ENCODE measurements at regions not wholly inside any gene's neighbourhood (a gene's known extent, or its start where the extent isn't known, plus 50 kb on each side); places are given as distances from the start of the nearest gene placed in this dataset.

DNA sequence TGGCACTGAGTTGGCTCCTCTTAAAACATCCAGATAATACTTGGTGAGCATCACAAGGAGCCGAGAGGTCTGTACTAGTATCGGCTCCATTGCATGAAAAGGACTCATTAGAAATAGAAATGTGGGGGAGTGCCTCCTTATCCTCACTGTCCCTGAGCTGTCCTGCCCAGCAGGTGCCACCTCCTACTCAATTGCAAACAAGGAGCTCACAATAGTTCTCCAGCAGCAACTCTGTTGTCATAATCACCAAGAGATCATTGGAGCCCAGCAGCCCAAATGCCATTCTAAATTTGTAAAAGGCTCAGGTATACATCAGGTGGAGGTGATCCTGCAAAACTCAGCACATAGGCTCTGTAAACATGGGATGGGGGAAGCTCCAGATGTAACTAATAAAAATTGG lies 99.1 kb downstream of the PLK2 start:
- no peak for FAIRE-seq
- Histone ChIP-seq H2AFZ (ENCODE audit: low read depth, low read length) (no peak overlapping the region), H3K27ac (ENCODE audit: low read depth, low read length) (no peak overlapping the region), H3K79me2 (ENCODE audit: insufficient read depth, low read length) (no peaks in the 10 kb centered on the region), H3K36me3 (ENCODE audit: insufficient read depth, low read length) (no peaks in the 10 kb centered on the region), H3K9ac (ENCODE audit: low read length) (no peak overlapping the region), H4K20me1 (ENCODE audit: insufficient read depth, low read length) (no peaks in the 10 kb centered on the region), H3K4me1 (ENCODE audit: insufficient read depth, low read length) (no peaks in the 10 kb centered on the region), H3K9me3 (ENCODE audit: insufficient read depth, low read depth, low read length) (no peaks in the 10 kb centered on the region), H3K4me3 (ENCODE audit: insufficient read depth, low read depth, low read length) (no peak overlapping the region), H3K4me2 (ENCODE audit: low read length) (no peak overlapping the region), H3K27me3 (ENCODE audit: insufficient read depth, low read length) (no peaks in the 10 kb centered on the region)
- TF ChIP-seq, protein P1, sequence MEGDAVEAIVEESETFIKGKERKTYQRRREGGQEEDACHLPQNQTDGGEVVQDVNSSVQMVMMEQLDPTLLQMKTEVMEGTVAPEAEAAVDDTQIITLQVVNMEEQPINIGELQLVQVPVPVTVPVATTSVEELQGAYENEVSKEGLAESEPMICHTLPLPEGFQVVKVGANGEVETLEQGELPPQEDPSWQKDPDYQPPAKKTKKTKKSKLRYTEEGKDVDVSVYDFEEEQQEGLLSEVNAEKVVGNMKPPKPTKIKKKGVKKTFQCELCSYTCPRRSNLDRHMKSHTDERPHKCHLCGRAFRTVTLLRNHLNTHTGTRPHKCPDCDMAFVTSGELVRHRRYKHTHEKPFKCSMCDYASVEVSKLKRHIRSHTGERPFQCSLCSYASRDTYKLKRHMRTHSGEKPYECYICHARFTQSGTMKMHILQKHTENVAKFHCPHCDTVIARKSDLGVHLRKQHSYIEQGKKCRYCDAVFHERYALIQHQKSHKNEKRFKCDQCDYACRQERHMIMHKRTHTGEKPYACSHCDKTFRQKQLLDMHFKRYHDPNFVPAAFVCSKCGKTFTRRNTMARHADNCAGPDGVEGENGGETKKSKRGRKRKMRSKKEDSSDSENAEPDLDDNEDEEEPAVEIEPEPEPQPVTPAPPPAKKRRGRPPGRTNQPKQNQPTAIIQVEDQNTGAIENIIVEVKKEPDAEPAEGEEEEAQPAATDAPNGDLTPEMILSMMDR (IDR thresholded peaks at IDR 0.05; ENCODE audit: insufficient read depth, low read depth, low read length) = no peak
- no peak for TF ChIP-seq EZH2 (IDR thresholded peaks at IDR 0.05; ENCODE audit: insufficient read depth, low read length)
- no peak overlapping the region for H3K4me3 Mint-ChIP-seq (ENCODE audit: unreplicated experiment)
- no peaks in the 10 kb centered on the region for H3K36me3 Mint-ChIP-seq (ENCODE audit: low read depth, unreplicated experiment)
- H3K4me1 Mint-ChIP-seq (ENCODE audit: low read depth, unreplicated experiment) = no peaks in the 10 kb centered on the region
- H3K9me3 Mint-ChIP-seq (ENCODE audit: unreplicated experiment) = no peaks in the 10 kb centered on the region
- H3K27me3 Mint-ChIP-seq (ENCODE audit: low read depth, unreplicated experiment) = no peaks in the 10 kb centered on the region
- no peak for DNase-seq (ENCODE audit: low read depth)
- no peak overlapping the region for H3K27ac Mint-ChIP-seq (ENCODE audit: unreplicated experiment)

DNA sequence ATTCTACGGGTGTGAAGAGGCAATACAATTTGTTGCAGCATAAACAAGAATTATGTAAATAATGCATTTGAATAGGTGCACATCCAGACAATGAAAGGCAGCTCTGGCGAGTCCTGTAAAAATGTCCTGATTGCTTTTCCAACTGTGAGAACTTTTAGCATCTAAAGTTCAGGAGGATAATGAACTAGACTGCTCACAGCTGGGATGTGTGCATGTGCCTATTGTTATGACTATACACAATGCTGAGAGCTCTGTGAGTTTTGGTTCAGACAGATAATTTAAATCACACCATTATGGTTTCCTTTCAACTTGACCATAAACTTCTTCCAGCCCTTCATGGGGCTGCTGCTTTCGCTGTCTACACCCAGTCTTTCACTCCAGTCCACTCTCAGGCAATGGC lies 99.9 kb downstream of the PLK2 start:
- Histone ChIP-seq H3K4me1 (ENCODE audit: insufficient read depth, low read length) (no peaks in the 10 kb centered on the region), H4K20me1 (ENCODE audit: insufficient read depth, low read length) (no peaks in the 10 kb centered on the region), H3K4me3 (ENCODE audit: insufficient read depth, low read depth, low read length) (no peak overlapping the region), H3K9me3 (ENCODE audit: insufficient read depth, low read depth, low read length) (no peaks in the 10 kb centered on the region), H3K79me2 (ENCODE audit: insufficient read depth, low read length) (no peaks in the 10 kb centered on the region), H3K4me2 (ENCODE audit: low read length) (no peak overlapping the region), H3K36me3 (ENCODE audit: insufficient read depth, low read length) (no peaks in the 10 kb centered on the region), H2AFZ (ENCODE audit: low read depth, low read length) (no peak overlapping the region), H3K27ac (ENCODE audit: low read depth, low read length) (no peak overlapping the region), H3K9ac (ENCODE audit: low read length) (no peak overlapping the region), H3K27me3 (ENCODE audit: insufficient read depth, low read length) (no peaks in the 10 kb centered on the region)
- H3K4me1 Mint-ChIP-seq (ENCODE audit: low read depth, unreplicated experiment) = no peaks in the 10 kb centered on the region
- H3K9me3 Mint-ChIP-seq (ENCODE audit: unreplicated experiment) = no peaks in the 10 kb centered on the region
- no peak overlapping the region for H3K27ac Mint-ChIP-seq (ENCODE audit: unreplicated experiment)
- H3K27me3 Mint-ChIP-seq (ENCODE audit: low read depth, unreplicated experiment) = no peaks in the 10 kb centered on the region
- FAIRE-seq (no peak), DNase-seq (ENCODE audit: low read depth) (no peak)
- no peak overlapping the region for H3K4me3 Mint-ChIP-seq (ENCODE audit: unreplicated experiment)
- H3K36me3 Mint-ChIP-seq (ENCODE audit: low read depth, unreplicated experiment) = no peaks in the 10 kb centered on the region
- TF ChIP-seq EZH2 (IDR thresholded peaks at IDR 0.05; ENCODE audit: insufficient read depth, low read length) = no peak
- TF ChIP-seq, protein P1 (IDR thresholded peaks at IDR 0.05; ENCODE audit: insufficient read depth, low read depth, low read length) = no peak

DNA sequence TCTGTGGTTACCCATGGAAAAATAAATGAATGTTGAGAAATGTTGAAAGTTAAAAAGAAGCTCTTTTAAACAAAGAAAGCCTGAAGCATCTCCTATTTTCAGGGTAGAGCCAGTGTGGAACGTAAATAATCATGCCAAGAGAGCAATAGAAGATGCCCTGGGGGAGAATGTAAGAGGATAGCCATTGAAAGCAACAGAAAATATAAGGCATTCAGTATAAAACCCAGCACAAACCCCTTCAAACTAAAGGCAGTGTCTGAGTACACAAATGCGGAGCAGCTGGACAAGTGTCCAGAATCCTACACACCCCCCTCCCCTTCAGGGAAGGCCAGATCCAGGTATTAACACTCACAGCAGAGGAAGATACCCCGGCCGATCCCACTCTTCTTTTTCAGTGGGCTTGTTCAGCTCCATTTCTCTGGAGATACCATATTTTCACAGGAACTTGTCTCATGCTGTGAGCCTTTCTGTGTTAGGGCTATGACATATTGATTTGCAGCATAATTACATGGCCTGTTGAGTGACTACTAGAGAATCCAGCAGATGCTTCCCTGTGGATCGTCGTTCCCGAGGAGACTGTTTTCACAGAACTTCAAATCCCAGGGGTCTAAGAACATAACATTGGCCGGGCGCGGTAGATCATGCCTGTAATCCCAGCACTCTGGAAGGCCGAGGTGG lies 101.2 kb downstream of the PLK2 start:
- Mint-ChIP-seq H3K27me3 (ENCODE audit: low read depth, unreplicated experiment) (no peaks in the 10 kb centered on the region), H3K36me3 (ENCODE audit: low read depth, unreplicated experiment) (no peaks in the 10 kb centered on the region), H3K27ac (ENCODE audit: unreplicated experiment) (no peak overlapping the region), H3K4me3 (ENCODE audit: unreplicated experiment) (no peak overlapping the region), H3K4me1 (ENCODE audit: low read depth, unreplicated experiment) (no peaks in the 10 kb centered on the region), H3K9me3 (ENCODE audit: unreplicated experiment) (no peaks in the 10 kb centered on the region)
- TF ChIP-seq, protein P1 (IDR thresholded peaks at IDR 0.05; ENCODE audit: insufficient read depth, low read depth, low read length) = no peak
- Histone ChIP-seq H3K4me2 (ENCODE audit: low read length) (no peak overlapping the region), H4K20me1 (ENCODE audit: insufficient read depth, low read length) (no peaks in the 10 kb centered on the region), H3K9ac (ENCODE audit: low read length) (no peak overlapping the region), H3K4me1 (ENCODE audit: insufficient read depth, low read length) (no peaks in the 10 kb centered on the region), H3K4me3 (ENCODE audit: insufficient read depth, low read depth, low read length) (no peak overlapping the region), H3K9me3 (ENCODE audit: insufficient read depth, low read depth, low read length) (no peaks in the 10 kb centered on the region), H3K27me3 (ENCODE audit: insufficient read depth, low read length) (no peaks in the 10 kb centered on the region), H3K27ac (ENCODE audit: low read depth, low read length) (no peak overlapping the region), H3K79me2 (ENCODE audit: insufficient read depth, low read length) (no peaks in the 10 kb centered on the region), H2AFZ (ENCODE audit: low read depth, low read length) (no peak overlapping the region), H3K36me3 (ENCODE audit: insufficient read depth, low read length) (no peaks in the 10 kb centered on the region)
- DNase-seq (ENCODE audit: low read depth) (no peak), FAIRE-seq (no peak)
